NCI-H748 treated with DMSO at 0.1 percent for 48 hours (cell line): ENCODE measurements at regions not wholly inside any gene's neighbourhood (a gene's known extent, or its start where the extent isn't known, plus 50 kb on each side); places are given as distances from the start of the nearest gene placed in this dataset.
A peak's percentile ranks its signal among the peaks of the same experiment; 100 is the strongest.

Source experiments
- DNase-seq: peaks from one replicate; lab custom pipeline; 2025; lab: John Stamatoyannopoulos, UW

DNA sequence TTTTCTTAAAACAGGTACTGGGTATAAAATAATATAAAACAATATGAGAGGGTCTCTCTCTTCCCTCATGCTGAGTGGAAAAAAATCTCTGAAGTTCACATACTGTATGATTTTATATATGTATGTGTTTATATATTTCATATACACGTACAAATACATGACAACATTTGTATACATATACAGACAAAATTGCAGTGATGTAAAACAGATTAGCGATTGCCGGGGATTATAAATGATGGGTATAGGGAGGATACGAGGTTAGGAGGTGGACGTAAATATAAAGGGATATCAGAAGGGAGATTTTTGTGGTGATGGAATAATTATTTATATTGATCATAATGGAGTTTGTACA is 194.8 kb upstream of the PRSS16 start:
- DNase-seq = no peak

GRCh38 chr6:27053738-27054137 is 193.8 kb upstream of the PRSS16 start:
- DNase-seq = no peak

DNA sequence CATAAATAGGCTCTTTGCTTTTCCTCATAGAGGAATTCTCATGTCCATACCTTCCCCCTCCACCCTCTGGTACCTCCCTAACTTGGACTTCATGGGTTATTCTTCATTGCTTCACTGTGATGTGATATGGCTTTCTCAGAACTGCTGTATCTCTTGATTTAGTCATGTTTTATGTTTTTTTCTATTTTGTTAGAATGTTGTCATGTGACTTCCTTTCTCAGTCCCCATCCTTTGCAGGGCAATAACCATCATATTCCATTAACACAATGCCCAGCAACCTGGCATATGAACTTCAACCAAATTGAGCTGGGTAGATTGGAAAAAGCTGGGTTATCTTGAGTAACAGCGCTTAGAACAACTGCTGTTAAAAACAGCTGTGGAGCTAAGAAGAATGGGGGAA is 190.9 kb upstream of the PRSS16 start:
- no peak for DNase-seq

DNA sequence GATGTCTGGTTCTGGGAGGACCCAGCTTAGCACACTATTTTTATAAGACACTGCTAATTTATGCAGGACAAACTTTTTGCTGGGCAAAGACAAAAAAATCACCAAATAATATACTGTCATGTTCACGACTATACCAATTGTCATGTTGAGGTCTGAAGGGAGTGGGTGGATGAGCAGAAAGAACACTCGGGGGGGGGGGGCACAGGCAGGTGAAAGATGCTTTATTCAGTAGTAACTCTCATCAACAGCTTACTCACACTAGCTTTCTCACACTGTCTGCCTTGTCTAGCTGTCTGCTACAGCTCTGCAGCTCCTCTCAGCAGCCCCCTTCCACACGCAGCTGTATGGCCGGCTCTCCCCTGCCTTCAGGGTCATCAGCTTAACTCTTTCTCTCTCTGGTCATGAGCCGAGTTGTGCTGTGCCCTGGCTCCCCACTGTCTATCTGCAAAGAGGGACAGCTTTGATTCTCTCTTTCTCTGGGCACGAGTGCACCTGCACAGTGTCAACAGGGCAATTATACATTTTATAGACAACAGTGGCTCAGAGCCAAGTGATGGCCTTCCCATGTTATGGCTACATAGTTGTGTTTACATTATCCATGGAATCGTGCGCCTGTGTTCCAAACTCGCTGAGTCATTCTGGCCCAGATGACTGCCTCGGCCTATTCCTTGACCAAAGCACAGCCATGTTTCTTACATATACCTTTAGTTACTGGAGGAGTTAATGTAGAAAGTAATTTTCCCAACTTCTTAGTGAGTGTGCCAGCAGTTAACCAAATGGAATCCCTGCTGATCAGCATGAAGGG is 187.7 kb upstream of the PRSS16 start:
- peak; percentile 99 for DNase-seq

DNA sequence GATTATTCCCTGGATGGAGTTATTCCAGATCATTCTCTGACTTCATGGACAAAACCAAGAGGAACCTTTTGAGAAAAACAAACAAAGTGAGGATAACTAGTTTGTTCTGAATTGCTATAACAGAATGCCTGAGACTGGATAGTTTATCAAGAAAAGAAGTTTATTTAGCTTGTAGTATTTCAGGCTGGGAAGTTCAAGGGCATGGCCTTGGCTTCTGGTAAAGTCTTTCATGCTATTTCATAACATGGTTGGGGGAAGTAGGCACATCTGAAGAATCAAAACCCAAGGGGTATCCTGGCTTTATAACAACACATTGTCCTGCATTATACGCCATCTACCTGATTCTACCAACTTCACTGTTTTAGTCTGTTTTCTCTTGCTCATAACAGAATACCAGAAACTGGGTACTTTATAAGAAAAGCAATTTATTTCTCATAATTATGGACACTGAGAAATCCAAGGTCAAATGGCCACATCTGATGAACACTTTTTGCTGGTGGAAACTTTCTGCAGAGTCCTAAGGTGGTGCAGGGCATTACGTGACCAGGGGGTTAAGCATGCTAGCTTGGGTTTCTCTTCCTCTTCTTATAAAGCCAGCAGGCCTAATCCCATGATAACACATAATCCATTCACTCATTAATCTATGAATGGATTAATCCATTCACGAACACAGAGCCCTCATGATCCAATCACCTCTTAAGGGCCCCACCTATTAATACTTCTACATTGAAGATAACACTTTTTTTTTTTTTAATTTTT is 186.1 kb upstream of the PRSS16 start:
- DNase-seq = no peak

GRCh38 chr6:27062755-27063154 is 184.7 kb upstream of the PRSS16 start:
- no peak for DNase-seq

DNA sequence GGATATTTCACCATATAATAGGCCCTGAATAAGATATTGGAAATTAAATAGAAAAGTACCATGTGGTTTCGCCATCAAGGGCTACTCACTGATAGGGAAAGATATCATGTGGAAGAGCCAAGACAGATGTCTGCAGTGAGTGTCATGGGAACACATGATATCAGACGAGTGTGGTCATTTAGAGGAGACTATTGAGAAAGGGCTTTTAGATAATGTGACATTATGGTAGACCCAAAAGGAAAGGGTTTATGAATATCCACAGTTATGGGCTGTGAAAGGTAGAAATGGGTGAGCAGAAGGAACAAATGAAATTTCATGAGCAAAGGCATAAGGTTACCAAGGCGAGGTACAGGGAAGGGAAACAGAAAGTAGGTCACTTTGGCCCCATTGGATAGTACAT is 182.3 kb upstream of the PRSS16 start:
- DNase-seq = no peak

- DNase-seq = no peak
Observed at GRCh38 chr6:27066381-27066780, 181.1 kb upstream of the PRSS16 start.

DNA sequence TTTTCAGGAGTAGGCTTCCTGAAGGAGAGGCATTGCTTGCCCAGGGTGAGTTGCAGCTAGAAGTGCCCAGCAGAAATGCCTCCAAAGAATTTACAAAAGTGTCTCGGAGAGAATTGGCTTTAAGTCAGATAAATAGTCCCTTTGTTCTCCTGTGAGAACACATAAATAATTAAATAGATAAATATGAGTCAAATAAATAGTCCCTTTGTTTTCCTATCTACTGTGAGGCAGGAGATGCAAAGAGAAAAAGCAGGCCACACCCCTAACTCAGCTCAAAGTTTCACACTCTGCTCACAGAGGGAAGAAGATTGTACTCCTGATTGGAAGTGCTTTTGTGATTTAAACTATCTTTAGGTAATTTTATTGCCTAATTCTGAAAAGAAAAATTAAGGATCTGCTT is 180.7 kb upstream of the PRSS16 start:
- no peak for DNase-seq

GRCh38 chr6:27073441-27073840 is 174.1 kb upstream of the PRSS16 start:
- DNase-seq = no peak

DNA sequence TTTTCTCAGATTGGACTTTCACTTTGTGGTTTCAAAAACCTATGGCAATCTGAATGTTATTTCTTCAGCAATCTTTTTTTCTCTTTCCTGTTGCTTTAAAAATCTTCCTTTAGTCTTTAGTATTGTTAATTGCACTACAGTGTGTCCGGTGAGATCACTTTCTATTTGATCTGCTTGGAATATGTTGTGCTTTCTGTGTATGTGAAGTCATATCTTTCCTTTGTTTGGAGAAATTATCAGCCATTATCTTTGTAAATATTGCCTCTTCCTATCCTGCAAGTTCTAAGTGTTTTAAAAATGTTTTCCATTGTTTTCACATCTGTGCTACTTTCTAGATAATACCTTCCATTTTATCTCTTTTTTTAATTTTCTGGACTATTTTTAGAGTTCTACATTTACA is 171.4 kb upstream of the PRSS16 start:
- DNase-seq = peak; percentile 98

GRCh38 chr6:27078734-27079357 is 168.7 kb upstream of the PRSS16 start:
- peak; percentile 95 for DNase-seq

DNA sequence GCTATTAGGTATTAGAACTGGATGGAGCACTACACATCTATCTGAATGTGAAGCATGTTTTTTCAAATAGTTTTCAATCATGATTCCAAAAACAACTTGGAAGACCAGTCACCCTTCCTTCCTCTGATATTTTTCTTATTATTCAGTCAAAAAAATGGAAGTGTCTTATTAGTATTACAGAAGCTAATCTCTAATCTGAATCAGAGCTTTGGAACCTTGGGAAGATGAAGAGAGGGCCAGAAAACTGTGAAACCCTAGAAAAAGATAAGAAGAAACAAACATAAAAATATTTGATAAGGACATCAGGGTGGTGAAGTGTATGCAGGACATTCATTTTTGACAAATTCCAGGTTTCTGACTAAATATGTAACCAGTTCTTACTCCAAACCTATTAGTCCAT is 166.3 kb upstream of the PRSS16 start:
- DNase-seq = peak; percentile 26

DNA sequence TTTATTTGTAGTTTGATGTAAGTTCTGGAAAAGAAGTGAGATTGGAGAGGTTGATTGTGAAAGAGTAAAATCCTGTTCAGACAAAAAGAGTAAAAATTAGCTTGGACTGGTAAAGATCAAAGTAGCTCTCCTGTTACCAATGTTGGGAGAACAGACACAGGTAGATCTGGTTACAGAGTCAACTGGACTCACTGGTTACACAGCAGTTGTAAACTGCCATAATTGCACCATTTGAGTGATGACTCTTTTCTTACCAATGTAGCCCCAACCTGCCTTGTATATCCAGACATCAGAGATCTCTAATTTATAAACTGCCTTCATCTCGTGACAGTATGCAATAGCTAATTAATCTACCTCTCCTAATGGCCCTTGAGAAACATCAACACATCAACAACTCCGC is 165.6 kb upstream of the PRSS16 start:
- DNase-seq = peak; percentile 83

- DNase-seq = no peak
Observed at GRCh38 chr6:27088068-27088467, 159.4 kb upstream of the PRSS16 start.

DNA sequence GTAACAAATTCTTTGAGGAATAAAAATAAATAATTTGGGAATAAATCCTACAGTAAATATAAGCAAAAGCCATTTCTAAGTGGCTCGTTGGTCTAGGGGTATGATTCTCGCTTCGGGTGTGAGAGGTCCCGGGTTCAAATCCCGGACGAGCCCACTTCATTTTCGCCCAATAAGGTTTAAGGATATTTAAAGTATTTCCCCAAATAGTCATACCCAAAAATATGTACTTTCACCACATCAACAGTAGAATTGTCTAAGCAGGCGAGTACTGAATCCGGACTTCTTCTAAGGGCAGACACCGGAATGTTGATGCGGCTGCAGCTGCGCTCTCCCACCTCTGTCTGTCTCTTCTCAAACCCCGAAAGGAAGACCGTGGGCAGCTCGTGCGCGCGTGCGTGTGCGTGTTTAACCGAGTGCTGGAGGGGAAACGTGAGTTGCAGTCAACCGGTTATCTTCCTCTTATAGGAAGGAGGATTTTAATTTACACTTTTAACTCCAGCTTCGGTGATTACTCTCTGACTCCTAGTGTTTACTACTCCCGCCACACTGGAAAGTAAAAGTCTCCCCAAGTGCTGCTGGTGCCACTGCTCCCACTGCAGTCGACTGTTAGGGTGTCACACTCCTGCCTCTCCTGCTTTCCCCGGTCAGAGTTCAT is 155.7 kb upstream of the PRSS16 start:
- no peak for DNase-seq

- no peak for DNase-seq
Observed at GRCh38 chr6:27092316-27092692, 155.2 kb upstream of the PRSS16 start.

- DNase-seq = no peak
Observed at GRCh38 chr6:27095914-27096313, 151.6 kb upstream of the PRSS16 start.

DNA sequence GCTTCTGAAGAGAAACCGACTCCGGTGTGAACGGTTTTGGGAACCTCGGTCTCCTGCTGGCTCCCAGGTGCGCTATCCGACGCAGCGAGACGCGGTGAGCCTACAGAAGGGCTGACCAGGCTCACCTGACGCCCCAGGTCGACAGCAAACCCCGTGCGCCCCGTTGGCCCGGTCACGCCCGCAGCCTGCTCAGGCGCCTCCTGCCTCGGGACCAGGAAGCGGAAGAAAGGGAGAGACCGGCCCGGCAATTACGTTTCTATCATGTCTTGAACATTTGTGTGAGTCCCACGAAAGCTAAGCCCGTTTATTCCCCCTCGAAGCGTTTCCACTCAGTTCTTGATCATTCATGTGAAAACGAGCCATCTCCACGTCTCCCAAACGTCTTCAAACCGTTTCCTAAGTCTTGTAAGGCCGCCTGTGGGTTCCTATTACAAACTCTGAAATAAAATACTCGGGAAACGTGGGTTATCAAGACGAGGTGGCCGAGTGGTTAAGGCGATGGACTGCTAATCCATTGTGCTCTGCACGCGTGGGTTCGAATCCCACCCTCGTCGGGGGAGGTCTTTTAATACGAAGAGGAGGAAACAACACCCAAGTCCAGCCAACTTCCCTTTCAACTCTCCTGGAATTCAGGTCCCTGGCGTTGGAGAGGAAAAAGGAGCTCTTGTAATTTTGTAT is 150.5 kb upstream of the PRSS16 start:
- DNase-seq = no peak

DNA sequence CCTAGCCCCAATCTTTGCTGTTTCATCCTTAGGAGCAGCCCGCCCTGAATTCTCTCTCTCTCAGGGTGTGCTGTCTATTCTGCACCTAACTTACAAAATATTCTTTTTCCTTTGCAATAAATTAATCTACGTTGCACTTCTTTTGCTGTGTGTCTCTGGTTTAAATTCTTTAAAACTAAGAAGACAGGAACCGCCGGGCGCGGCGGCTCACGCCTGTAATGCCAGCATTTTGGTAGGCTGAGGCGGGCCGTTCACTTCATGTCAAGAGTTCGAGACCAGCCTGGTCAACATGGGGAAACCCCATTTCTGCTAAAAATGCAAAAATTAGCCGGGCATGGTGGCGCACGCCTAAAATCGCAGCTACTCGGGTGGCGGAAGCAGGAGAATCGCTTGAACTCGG is 148.5 kb upstream of the PRSS16 start:
- DNase-seq = no peak

DNA sequence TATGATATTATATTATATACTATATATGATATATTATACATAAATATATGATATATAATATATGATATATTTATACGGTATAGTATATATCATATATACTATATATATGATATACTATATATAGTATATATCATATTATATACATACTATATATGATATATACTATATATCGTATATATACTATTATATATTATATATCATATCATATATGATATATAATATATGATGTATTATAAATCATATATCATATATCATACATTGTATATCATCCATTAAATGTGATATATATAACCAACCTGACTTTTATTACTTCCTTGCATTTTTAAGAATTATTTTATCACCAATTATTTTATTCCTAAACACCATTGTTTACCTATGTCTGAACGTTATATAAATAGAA is 146.6 kb upstream of the PRSS16 start:
- DNase-seq = no peak

DNA sequence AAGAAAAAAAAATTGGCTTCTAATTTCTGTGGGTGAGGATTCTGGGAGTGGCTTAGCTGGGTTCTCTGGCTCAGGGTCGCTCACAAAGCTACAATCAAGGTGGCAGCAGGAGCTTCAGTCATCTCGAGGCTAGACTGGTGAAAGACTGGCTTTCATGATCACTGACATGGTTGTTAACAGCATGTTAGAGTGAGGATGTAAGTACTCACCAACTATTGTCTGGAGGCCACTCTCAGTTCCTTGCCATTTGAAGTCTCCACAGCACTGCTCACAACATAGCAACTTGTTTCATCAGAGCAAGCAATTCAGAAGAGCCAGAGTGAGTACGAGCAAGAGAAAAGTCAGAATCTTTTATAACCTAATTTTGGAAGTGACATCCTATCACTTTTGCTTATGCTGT is 145.7 kb upstream of the PRSS16 start:
- DNase-seq = no peak
